ENCODE measurements at regions not wholly inside any gene's neighbourhood (a gene's known extent, or its start where the extent isn't known, plus 50 kb on each side); places are given as distances from the start of the nearest gene placed in this dataset.

DNA sequence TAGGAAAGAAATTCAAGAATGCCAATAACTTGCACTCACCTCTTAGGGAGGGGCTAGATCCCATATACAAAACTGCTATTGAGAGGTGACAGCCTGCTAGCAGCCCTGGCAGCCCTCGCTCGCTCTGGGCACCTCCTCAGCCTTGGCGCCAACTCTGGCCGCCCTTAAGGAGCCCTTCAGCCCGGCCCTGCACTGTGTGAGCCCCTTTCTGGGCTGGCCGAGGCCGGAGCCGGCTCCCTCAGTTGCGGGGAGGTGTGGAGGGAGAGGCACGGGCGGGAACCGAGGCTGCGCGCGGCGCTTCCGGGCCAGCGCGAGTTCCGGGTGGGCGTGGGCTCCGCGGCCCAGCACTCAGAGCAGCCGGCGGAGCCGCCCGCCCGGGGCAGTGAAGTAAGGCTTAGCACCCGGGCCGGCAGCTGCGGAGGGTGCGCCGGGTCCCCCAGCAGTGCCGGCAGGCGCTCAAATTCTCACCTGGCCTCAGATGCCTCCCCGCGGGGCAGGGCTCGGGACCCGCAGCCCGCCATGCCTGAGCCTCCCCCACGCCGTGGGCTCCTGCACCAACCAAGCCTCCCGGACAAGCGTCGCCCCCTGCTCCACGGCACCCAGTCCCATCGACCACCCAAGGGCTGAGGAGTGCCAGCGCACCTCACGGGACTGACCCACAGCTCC, 329.9 kb downstream of the FAM181B start:
- ChIA-PET POLR2A (no interaction called here), CTCF (no interaction called here)
- no peaks in the 10 kb centered on the region for H3K36me3 ChIP-seq (ENCODE audit: control insufficient read depth in 2 of 2, extremely low read depth in 1 of 2, insufficient read depth in 2 of 2, low read length in 2 of 2)
- DNase-seq (ENCODE audit: low read depth, low spot score) (no peak), FAIRE-seq (no peak)
- no peak overlapping the region for H3K4me3 ChIP-seq (replicated peaks in 1 of 3; ENCODE audit: insufficient read depth in 1 of 3, low read depth in 1 of 3, low read length in 3 of 3)
- intact Hi-C loops (cut with micrococcal nuclease) = no loop called here
- H3K4me2 ChIP-seq (ENCODE audit: insufficient read depth, low read length) = no peak overlapping the region
- no peaks in the 10 kb centered on the region for H4K20me1 ChIP-seq (replicated peaks; ENCODE audit: control insufficient read depth, extremely low read depth, insufficient read depth, low read length)
- H3K79me2 ChIP-seq (ENCODE audit: control insufficient read depth, insufficient read depth, low read length) = no peaks in the 10 kb centered on the region
- no peaks in the 10 kb centered on the region for H3K9me3 ChIP-seq (replicated peaks; ENCODE audit: control insufficient read depth, insufficient read depth, low read length)
- no TSS peak for BruUV-seq (replicated peaks)
- no peaks in the 10 kb centered on the region for H3K9me1 ChIP-seq (replicated peaks; ENCODE audit: control insufficient read depth, extremely low read depth, insufficient read depth, low read length)
- TF ChIP-seq FOS (IDR thresholded peaks at IDR 0.05; ENCODE audit: borderline replicate concordance, insufficient read depth, low read length) (no peak), EZH2 (IDR thresholded peaks at IDR 0.05; ENCODE audit: borderline replicate concordance, low read depth, low read length, severe bottlenecking) (no peak), MYC (IDR thresholded peaks at IDR 0.05; ENCODE audit: low read depth, low read length) (no peak), GATA2 (IDR thresholded peaks at IDR 0.05; ENCODE audit: insufficient read depth, insufficient read length, low read depth, low read length) (no peak), POLR2AphosphoS5 (IDR thresholded peaks at IDR 0.05; ENCODE audit: insufficient read depth, low read depth, low read length) (no peak)
- TF ChIP-seq, protein P1, sequence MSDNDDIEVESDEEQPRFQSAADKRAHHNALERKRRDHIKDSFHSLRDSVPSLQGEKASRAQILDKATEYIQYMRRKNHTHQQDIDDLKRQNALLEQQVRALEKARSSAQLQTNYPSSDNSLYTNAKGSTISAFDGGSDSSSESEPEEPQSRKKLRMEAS (IDR thresholded peaks at IDR 0.05; ENCODE audit: insufficient read depth, insufficient read length) = no peak
- dilution Hi-C loops (cut with MboI; ENCODE audit: extremely low pct_ligation_motif_present, low sequenced_read_pairs) = no loop called here
- no peaks in the 10 kb centered on the region for H3K4me1 ChIP-seq (ENCODE audit: control insufficient read depth, extremely low read depth, insufficient read depth, low read length)
- no peak overlapping the region for H3K27ac ChIP-seq (ENCODE audit: insufficient read depth, low read depth, low read length)
- no peak overlapping the region for H3K9ac ChIP-seq (replicated peaks; ENCODE audit: extremely low read depth, insufficient read depth, low read length)
- H3K27me3 ChIP-seq (ENCODE audit: control insufficient read depth in 2 of 2, insufficient read depth in 2 of 2, low read length in 2 of 2) = no peaks in the 10 kb centered on the region
- no peak overlapping the region for H2AFZ ChIP-seq (ENCODE audit: low read depth, low read length)

DNA sequence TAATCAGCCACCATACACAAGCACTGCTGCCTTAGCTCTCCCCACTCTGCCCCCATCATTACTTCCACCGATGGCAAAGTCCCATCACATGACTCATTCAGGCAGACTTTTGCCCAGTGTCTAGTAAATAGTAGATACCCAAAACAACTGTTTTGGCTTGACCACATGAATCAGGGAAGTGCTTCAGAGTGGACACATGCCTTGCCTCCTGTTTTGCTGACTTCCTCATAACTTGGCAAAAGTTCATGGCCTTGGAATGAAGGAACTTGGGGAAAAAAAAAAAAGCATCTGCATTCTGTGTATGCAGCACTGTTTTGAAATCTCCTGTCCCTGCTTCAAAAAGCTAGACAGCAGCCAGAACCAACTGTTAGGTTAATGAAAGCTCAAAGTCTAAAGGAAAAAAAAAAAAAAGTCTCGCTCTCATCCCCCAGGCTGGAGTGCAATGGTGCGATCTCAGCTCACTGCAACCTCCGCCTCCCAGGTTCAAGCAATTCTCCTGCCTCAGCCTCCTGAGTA, 335.3 kb downstream of the FAM181B start:
- POLR2A ChIA-PET = no interaction called here
- Histone ChIP-seq H3K36me3 (ENCODE audit: control insufficient read depth in 2 of 2, extremely low read depth in 1 of 2, insufficient read depth in 2 of 2, low read length in 2 of 2) (no peaks in the 10 kb centered on the region), H3K4me1 (ENCODE audit: control insufficient read depth, extremely low read depth, insufficient read depth, low read length) (no peaks in the 10 kb centered on the region), H2AFZ (ENCODE audit: low read depth, low read length) (no peak overlapping the region), H4K20me1 (replicated peaks; ENCODE audit: control insufficient read depth, extremely low read depth, insufficient read depth, low read length) (no peaks in the 10 kb centered on the region), H3K27me3 (ENCODE audit: control insufficient read depth in 2 of 2, insufficient read depth in 2 of 2, low read length in 2 of 2) (no peaks in the 10 kb centered on the region), H3K9me3 (replicated peaks; ENCODE audit: control insufficient read depth, insufficient read depth, low read length) (no peaks in the 10 kb centered on the region), H3K79me2 (ENCODE audit: control insufficient read depth, insufficient read depth, low read length) (no peaks in the 10 kb centered on the region), H3K9me1 (replicated peaks; ENCODE audit: control insufficient read depth, extremely low read depth, insufficient read depth, low read length) (no peaks in the 10 kb centered on the region), H3K4me3 (replicated peaks in 1 of 3; ENCODE audit: insufficient read depth in 1 of 3, low read depth in 1 of 3, low read length in 3 of 3) (no peak overlapping the region), H3K4me2 (ENCODE audit: insufficient read depth, low read length) (no peak overlapping the region), H3K9ac (replicated peaks; ENCODE audit: extremely low read depth, insufficient read depth, low read length) (no peak overlapping the region), H3K27ac (ENCODE audit: insufficient read depth, low read depth, low read length) (no peak overlapping the region)
- no peak for DNase-seq (ENCODE audit: low read depth, low spot score)
- no TSS peak for BruUV-seq (replicated peaks)
- dilution Hi-C loops (cut with MboI; ENCODE audit: extremely low pct_ligation_motif_present, low sequenced_read_pairs) = no loop called here
- CTCF ChIA-PET = no interaction called here
- intact Hi-C loops (cut with micrococcal nuclease) = no loop called here
- no peak for TF ChIP-seq POLR2AphosphoS5 (IDR thresholded peaks at IDR 0.05; ENCODE audit: insufficient read depth, low read depth, low read length)
- TF ChIP-seq, protein P2, sequence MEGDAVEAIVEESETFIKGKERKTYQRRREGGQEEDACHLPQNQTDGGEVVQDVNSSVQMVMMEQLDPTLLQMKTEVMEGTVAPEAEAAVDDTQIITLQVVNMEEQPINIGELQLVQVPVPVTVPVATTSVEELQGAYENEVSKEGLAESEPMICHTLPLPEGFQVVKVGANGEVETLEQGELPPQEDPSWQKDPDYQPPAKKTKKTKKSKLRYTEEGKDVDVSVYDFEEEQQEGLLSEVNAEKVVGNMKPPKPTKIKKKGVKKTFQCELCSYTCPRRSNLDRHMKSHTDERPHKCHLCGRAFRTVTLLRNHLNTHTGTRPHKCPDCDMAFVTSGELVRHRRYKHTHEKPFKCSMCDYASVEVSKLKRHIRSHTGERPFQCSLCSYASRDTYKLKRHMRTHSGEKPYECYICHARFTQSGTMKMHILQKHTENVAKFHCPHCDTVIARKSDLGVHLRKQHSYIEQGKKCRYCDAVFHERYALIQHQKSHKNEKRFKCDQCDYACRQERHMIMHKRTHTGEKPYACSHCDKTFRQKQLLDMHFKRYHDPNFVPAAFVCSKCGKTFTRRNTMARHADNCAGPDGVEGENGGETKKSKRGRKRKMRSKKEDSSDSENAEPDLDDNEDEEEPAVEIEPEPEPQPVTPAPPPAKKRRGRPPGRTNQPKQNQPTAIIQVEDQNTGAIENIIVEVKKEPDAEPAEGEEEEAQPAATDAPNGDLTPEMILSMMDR (IDR thresholded peaks at IDR 0.05; ENCODE audit: extremely low read depth in 1 of 2, insufficient read depth in 1 of 2, low read depth in 1 of 2, low read length in 2 of 2) = no peak
- no peak for TF ChIP-seq JUN (IDR thresholded peaks at IDR 0.05; ENCODE audit: borderline replicate concordance, insufficient read depth, insufficient read length, low read depth)
- TF ChIP-seq MYC (IDR thresholded peaks at IDR 0.05; ENCODE audit: low read depth, low read length) = no peak
- no peak for TF ChIP-seq EZH2 (IDR thresholded peaks at IDR 0.05; ENCODE audit: borderline replicate concordance, low read depth, low read length, severe bottlenecking)
- TF ChIP-seq FOS (IDR thresholded peaks at IDR 0.05; ENCODE audit: borderline replicate concordance, insufficient read depth, low read length) = no peak
- TF ChIP-seq, protein P1 (IDR thresholded peaks at IDR 0.05; ENCODE audit: insufficient read depth, insufficient read length) = no peak
- no peak for TF ChIP-seq GATA2 (IDR thresholded peaks at IDR 0.05; ENCODE audit: insufficient read depth, insufficient read length, low read depth, low read length)
- no peak for TF ChIP-seq POLR2A (IDR thresholded peaks at IDR 0.05; ENCODE audit: low read depth, low read length)
- FAIRE-seq = no peak
